ENCODE measurements at regions not wholly inside any gene's neighbourhood (a gene's known extent, or its start where the extent isn't known, plus 50 kb on each side); places are given as distances from the start of the nearest gene placed in this dataset.
A peak's percentile ranks its signal among the peaks of the same experiment; 100 is the strongest.

DNA sequence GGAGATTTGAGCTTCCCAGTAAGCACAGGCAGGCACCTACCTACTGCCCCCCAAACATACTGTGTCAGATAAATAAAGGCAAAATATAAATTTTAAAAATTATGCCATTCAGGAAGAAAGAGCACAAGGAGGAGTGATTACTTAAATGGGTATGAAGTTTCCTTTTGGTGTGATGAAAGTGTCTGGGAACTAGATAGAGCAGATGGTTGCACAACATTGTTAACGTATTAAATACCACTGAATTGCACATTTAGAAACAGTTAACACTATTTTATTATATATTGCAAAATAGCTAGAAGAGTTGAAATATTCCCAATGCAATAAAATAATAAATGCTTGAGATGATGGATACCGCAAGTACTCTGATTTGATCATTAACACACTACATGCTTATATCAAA is 374.7 kb upstream of the FGF13 start:
- Histone ChIP-seq H3K36me3 (no peaks in the 10 kb centered on the region), H3K27me3 (no peaks in the 10 kb centered on the region), H3K4me3 (no peak overlapping the region), H3K9me3 (no peaks in the 10 kb centered on the region), H3K4me1 (no peaks in the 10 kb centered on the region), H3K27ac (no peak overlapping the region)
- intact Hi-C loops (cut with DNase I; ENCODE audit: low total_unique reads): no loop called here
- DNase-seq (no peak), ATAC-seq (peak in 1 of 2 donors; percentile 65)
- TF ChIP-seq, protein P1, sequence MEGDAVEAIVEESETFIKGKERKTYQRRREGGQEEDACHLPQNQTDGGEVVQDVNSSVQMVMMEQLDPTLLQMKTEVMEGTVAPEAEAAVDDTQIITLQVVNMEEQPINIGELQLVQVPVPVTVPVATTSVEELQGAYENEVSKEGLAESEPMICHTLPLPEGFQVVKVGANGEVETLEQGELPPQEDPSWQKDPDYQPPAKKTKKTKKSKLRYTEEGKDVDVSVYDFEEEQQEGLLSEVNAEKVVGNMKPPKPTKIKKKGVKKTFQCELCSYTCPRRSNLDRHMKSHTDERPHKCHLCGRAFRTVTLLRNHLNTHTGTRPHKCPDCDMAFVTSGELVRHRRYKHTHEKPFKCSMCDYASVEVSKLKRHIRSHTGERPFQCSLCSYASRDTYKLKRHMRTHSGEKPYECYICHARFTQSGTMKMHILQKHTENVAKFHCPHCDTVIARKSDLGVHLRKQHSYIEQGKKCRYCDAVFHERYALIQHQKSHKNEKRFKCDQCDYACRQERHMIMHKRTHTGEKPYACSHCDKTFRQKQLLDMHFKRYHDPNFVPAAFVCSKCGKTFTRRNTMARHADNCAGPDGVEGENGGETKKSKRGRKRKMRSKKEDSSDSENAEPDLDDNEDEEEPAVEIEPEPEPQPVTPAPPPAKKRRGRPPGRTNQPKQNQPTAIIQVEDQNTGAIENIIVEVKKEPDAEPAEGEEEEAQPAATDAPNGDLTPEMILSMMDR (IDR thresholded peaks at IDR 0.05 in 4 of 5, conservative IDR thresholded peaks at IDR 0.05 in 1 of 5): no peak
- TF ChIP-seq POLR2A (IDR thresholded peaks at IDR 0.05): no peak
- in situ Hi-C loops (cut with MboI; ENCODE audit: low sequenced_read_pairs in 4 of 4): no loop called here

- no peak for TF ChIP-seq POLR2A (IDR thresholded peaks at IDR 0.05)
- TF ChIP-seq, protein P1 (IDR thresholded peaks at IDR 0.05 in 4 of 5, conservative IDR thresholded peaks at IDR 0.05 in 1 of 5): no peak
- intact Hi-C loops (cut with DNase I; ENCODE audit: low total_unique reads) (no loop called here), in situ Hi-C loops (cut with MboI; ENCODE audit: low sequenced_read_pairs in 4 of 4) (no loop called here)
- no peak for ATAC-seq
- no peaks in the 10 kb centered on the region for H3K9me3 ChIP-seq
- no peak for DNase-seq
- H3K27ac ChIP-seq: no peak overlapping the region
- no peaks in the 10 kb centered on the region for H3K4me1 ChIP-seq
- H3K36me3 ChIP-seq: no peaks in the 10 kb centered on the region
- H3K4me3 ChIP-seq: no peak overlapping the region
- no peaks in the 10 kb centered on the region for H3K27me3 ChIP-seq
Measured at GRCh38 chrX:139085404-139085803, 373.9 kb upstream of the FGF13 start.

- Histone ChIP-seq H3K9me3 (no peaks in the 10 kb centered on the region), H3K27me3 (no peaks in the 10 kb centered on the region), H3K27ac (no peak overlapping the region), H3K4me3 (no peak overlapping the region), H3K4me1 (peaks cover 0 to 5% of the 10 kb centered on the region in 2 donors), H3K36me3 (no peaks in the 10 kb centered on the region)
- DNase-seq (no peak), ATAC-seq (peak; percentile 42 to 44)
- in situ Hi-C loops (cut with MboI; ENCODE audit: low sequenced_read_pairs in 4 of 4): no loop called here
- intact Hi-C loops (cut with DNase I; ENCODE audit: low total_unique reads): no loop called here
- TF ChIP-seq, protein P1 (IDR thresholded peaks at IDR 0.05 in 4 of 5, conservative IDR thresholded peaks at IDR 0.05 in 1 of 5): no peak
- no peak for TF ChIP-seq POLR2A (IDR thresholded peaks at IDR 0.05)
Measured at GRCh38 chrX:139083191-139083590, 371.7 kb upstream of the FGF13 start.

- Histone ChIP-seq H3K36me3 (no peaks in the 10 kb centered on the region), H3K27ac (no peak overlapping the region), H3K4me1 (peaks cover 0 to 7% of the 10 kb centered on the region in 2 donors), H3K4me3 (no peak overlapping the region), H3K9me3 (no peaks in the 10 kb centered on the region), H3K27me3 (no peaks in the 10 kb centered on the region)
- TF ChIP-seq, protein P1 (IDR thresholded peaks at IDR 0.05 in 4 of 5, conservative IDR thresholded peaks at IDR 0.05 in 1 of 5): no peak
- no peak for TF ChIP-seq POLR2A (IDR thresholded peaks at IDR 0.05)
- in situ Hi-C loops (cut with MboI; ENCODE audit: low sequenced_read_pairs in 4 of 4) (no loop called here), intact Hi-C loops (cut with DNase I; ENCODE audit: low total_unique reads) (no loop called here)
- no peak for ATAC-seq
- no peak for DNase-seq
Measured at GRCh38 chrX:139081965-139082364, 370.4 kb upstream of the FGF13 start.

DNA sequence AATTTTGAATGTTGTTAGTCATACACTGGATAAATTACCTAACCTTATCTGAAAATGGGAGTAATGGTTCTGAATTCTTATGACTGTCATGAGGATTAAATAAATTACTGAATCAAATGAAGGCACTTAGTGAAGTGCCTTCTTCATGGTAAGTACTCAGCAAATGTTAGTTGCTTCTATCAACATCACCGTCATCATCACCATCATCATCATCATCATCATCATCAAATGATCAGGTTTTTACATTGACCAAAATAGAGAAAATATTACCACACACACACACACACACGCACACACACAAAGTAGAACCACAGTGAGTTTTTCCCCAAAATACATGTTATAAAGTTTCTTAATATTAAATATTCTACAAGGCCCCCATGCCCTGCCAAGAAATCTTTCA is 368.3 kb upstream of the FGF13 start:
- Histone ChIP-seq H3K4me1 (peaks cover 0 to 7% of the 10 kb centered on the region in 2 donors), H3K4me3 (no peak overlapping the region), H3K9me3 (no peaks in the 10 kb centered on the region), H3K36me3 (no peaks in the 10 kb centered on the region), H3K27me3 (no peaks in the 10 kb centered on the region), H3K27ac (no peak overlapping the region)
- intact Hi-C loops (cut with DNase I; ENCODE audit: low total_unique reads) (no loop called here), in situ Hi-C loops (cut with MboI; ENCODE audit: low sequenced_read_pairs in 4 of 4) (no loop called here)
- ATAC-seq (no peak), DNase-seq (no peak)
- TF ChIP-seq POLR2A (IDR thresholded peaks at IDR 0.05): no peak
- TF ChIP-seq, protein P1 (IDR thresholded peaks at IDR 0.05 in 4 of 5, conservative IDR thresholded peaks at IDR 0.05 in 1 of 5): no peak
